Nephron progenitor cell (in vitro differentiated cells): ENCODE measurements at regions not wholly inside any gene's neighbourhood (a gene's known extent, or its start where the extent isn't known, plus 50 kb on each side); places are given as distances from the start of the nearest gene placed in this dataset.

Source experiments
- DNase-seq: peaks from one replicate; pipeline ENCODE4 v3.0.0; 2021
- H3K27ac Mint-ChIP-seq: 2 replicates; pipeline ENCODE4 v1.8.0; 2021; ENCODE audit warnings: mild to moderate bottlenecking, moderate library complexity, mixed read lengths
- H3K27me3 Mint-ChIP-seq: 2 replicates; pipeline ENCODE4 v1.8.0; 2021; ENCODE audit warnings: mild to moderate bottlenecking, low read depth, mixed read lengths; ENCODE audit not compliant: poor library complexity
- H3K36me3 Mint-ChIP-seq: 2 replicates; pipeline ENCODE4 v1.8.0; 2021; ENCODE audit warnings: low read depth, mixed read lengths
- H3K4me1 Mint-ChIP-seq: 2 replicates; pipeline ENCODE4 v1.8.0; 2021; ENCODE audit warnings: mixed read lengths
- H3K4me3 Mint-ChIP-seq: 2 replicates; pipeline ENCODE4 v1.8.0; 2021; ENCODE audit warnings: mild to moderate bottlenecking, moderate library complexity, mixed read lengths
- H3K9me3 Mint-ChIP-seq: 2 replicates; pipeline ENCODE4 v1.8.0; 2021; ENCODE audit warnings: mild to moderate bottlenecking, moderate library complexity, mixed read lengths
- TF ChIP-seq, protein P1 (sequence below): fragments of 200-600 bp; sonication (generic); IDR thresholded peaks from 2 replicates; pipeline ENCODE4 v1.5.0; 2021; ENCODE audit warnings: antibody characterized with exemption

DNA sequence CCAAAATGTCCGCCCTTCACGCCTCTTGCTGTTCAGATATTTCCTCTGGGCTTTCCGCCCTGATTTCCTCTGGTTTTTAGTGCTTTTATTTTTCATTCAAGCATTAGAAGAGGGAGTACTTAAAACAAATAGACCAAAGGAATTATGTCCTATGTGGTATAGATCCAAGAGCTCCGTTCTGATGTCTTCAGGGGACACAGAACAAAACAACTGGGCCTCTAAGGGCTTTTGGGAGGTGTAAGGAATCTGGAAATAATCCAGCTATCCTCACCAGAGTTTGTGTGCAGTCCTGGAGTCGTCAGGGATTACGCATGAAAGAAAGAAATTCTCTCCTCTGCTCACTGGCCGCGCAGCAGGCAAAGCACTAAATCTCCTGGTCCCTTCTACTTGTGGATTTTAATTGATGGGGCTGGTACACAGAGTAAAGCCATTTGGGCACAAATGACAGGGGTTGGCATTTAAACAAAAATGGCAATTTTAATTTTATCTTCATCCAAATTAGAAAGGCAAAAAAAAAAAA is 999.2 kb downstream of the ADGRL3 start:
- DNase-seq: no peak
- Mint-ChIP-seq H3K36me3 (no peaks in the 10 kb centered on the region), H3K27me3 (no peaks in the 10 kb centered on the region), H3K4me3 (no peak overlapping the region), H3K27ac (peak overlapping the region; percentile 70), H3K9me3 (no peaks in the 10 kb centered on the region), H3K4me1 (peaks cover 6% of the 10 kb centered on the region)
- TF ChIP-seq, protein P1, sequence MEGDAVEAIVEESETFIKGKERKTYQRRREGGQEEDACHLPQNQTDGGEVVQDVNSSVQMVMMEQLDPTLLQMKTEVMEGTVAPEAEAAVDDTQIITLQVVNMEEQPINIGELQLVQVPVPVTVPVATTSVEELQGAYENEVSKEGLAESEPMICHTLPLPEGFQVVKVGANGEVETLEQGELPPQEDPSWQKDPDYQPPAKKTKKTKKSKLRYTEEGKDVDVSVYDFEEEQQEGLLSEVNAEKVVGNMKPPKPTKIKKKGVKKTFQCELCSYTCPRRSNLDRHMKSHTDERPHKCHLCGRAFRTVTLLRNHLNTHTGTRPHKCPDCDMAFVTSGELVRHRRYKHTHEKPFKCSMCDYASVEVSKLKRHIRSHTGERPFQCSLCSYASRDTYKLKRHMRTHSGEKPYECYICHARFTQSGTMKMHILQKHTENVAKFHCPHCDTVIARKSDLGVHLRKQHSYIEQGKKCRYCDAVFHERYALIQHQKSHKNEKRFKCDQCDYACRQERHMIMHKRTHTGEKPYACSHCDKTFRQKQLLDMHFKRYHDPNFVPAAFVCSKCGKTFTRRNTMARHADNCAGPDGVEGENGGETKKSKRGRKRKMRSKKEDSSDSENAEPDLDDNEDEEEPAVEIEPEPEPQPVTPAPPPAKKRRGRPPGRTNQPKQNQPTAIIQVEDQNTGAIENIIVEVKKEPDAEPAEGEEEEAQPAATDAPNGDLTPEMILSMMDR: no peak

DNA sequence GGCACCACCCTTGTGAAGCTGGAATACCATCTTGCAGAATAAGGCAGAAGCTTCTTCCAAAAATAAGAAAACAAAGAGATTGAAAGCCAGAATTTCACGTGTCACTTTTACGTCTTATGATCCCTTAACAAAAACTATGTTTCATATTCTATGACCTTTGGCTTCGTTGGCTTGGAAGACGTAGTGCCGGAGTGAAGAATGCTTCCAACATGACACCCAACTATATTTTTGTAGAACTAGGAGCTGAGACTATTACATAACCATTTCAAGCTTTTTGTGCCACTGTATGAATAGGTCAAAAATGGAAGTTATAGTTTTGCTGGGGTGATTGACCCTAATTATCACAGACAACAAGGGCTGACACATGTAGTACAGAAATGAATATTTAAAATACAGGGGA is 996.2 kb downstream of the ADGRL3 start:
- H3K9me3 Mint-ChIP-seq: no peaks in the 10 kb centered on the region
- no peaks in the 10 kb centered on the region for H3K27me3 Mint-ChIP-seq
- TF ChIP-seq, protein P1: no peak
- H3K4me1 Mint-ChIP-seq: peaks cover 6% of the 10 kb centered on the region
- no peaks in the 10 kb centered on the region for H3K36me3 Mint-ChIP-seq
- DNase-seq: no peak
- no peak overlapping the region for H3K27ac Mint-ChIP-seq
- H3K4me3 Mint-ChIP-seq: no peak overlapping the region

- Mint-ChIP-seq H3K36me3 (no peaks in the 10 kb centered on the region), H3K27ac (no peak overlapping the region), H3K4me1 (peaks cover 4% of the 10 kb centered on the region), H3K4me3 (no peak overlapping the region), H3K27me3 (no peaks in the 10 kb centered on the region), H3K9me3 (no peaks in the 10 kb centered on the region)
- TF ChIP-seq, protein P1: no peak
- DNase-seq: no peak
Measured at GRCh38 chr4:62194342-62194741, 994.2 kb downstream of the ADGRL3 start.

GRCh38 chr4:62193761-62194160 is 993.6 kb downstream of the ADGRL3 start:
- TF ChIP-seq, protein P1: no peak
- H3K4me1 Mint-ChIP-seq: no peaks in the 10 kb centered on the region
- no peak for DNase-seq
- H3K27ac Mint-ChIP-seq: no peak overlapping the region
- H3K27me3 Mint-ChIP-seq: no peaks in the 10 kb centered on the region
- H3K9me3 Mint-ChIP-seq: no peaks in the 10 kb centered on the region
- H3K36me3 Mint-ChIP-seq: no peaks in the 10 kb centered on the region
- no peak overlapping the region for H3K4me3 Mint-ChIP-seq

DNA sequence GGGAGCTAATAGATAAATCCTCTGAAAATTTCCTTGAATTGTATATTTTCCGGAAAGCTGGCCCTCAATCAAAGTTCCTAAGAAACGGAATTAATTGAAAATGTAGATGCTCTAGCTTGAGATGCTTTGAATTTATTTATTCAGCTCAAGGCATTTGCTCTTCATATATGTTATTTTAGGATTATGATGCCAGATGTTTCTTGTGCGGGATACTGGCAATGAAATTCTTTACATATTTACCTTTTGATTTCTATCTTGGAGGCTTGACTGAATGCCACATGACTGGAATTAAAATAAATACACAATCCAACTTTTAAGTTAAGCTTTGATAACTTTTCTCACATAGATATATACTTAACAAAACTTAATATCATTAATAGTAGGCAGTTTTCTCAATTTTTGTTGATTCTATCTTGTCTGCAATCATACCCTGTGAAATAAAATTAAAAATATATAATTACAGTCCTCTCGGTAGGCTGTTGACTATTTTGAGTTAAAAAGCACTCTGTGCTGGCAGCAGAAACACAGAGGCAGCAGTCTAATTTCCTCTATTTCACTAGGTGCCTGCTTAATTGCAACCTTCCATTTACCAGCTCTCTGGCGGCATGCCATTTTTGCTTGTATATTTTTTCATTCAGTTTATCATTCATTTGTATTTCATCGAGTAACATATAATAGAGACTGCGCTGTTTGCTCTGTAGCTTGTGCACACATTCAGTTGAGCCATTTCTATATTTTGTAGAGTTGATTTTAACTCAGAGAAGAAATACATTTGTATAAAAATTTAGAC is 991.5 kb downstream of the ADGRL3 start:
- no peaks in the 10 kb centered on the region for H3K27me3 Mint-ChIP-seq
- H3K4me1 Mint-ChIP-seq: no peaks in the 10 kb centered on the region
- TF ChIP-seq, protein P1: no peak
- no peaks in the 10 kb centered on the region for H3K9me3 Mint-ChIP-seq
- no peak overlapping the region for H3K27ac Mint-ChIP-seq
- no peak overlapping the region for H3K4me3 Mint-ChIP-seq
- DNase-seq: no peak
- no peaks in the 10 kb centered on the region for H3K36me3 Mint-ChIP-seq

- Mint-ChIP-seq H3K27ac (no peak overlapping the region), H3K27me3 (peaks cover 7% of the 10 kb centered on the region), H3K4me3 (no peak overlapping the region), H3K4me1 (no peaks in the 10 kb centered on the region), H3K36me3 (no peaks in the 10 kb centered on the region), H3K9me3 (no peaks in the 10 kb centered on the region)
- TF ChIP-seq, protein P1: no peak
- no peak for DNase-seq
Measured at GRCh38 chr4:62170235-62170634, 970.1 kb downstream of the ADGRL3 start.
